LNCaP clone FGC (cell line): ENCODE measurements at regions not wholly inside any gene's neighbourhood (a gene's known extent, or its start where the extent isn't known, plus 50 kb on each side); places are given as distances from the start of the nearest gene placed in this dataset.

Experiments
- DNase-seq: peaks from one replicate; pipeline ENCODE4 v3.0.0-alpha.2; 2011; ENCODE audit warnings: low read depth
- H3K4me3 ChIP-seq: 2 replicates; pipeline ENCODE4 v1.5.1; 2011; ENCODE audit warnings: mild to moderate bottlenecking, low read depth, low read length, control low read depth
- TF ChIP-seq, protein P1 (sequence below): IDR thresholded peaks from 2 replicates; pipeline ENCODE4 v1.5.1; 2012; ENCODE audit warnings: mild to moderate bottlenecking; ENCODE audit not compliant: control insufficient read depth, insufficient read depth; ENCODE audit errors: extremely low read depth

- DNase-seq: no peak
- TF ChIP-seq, protein P1, sequence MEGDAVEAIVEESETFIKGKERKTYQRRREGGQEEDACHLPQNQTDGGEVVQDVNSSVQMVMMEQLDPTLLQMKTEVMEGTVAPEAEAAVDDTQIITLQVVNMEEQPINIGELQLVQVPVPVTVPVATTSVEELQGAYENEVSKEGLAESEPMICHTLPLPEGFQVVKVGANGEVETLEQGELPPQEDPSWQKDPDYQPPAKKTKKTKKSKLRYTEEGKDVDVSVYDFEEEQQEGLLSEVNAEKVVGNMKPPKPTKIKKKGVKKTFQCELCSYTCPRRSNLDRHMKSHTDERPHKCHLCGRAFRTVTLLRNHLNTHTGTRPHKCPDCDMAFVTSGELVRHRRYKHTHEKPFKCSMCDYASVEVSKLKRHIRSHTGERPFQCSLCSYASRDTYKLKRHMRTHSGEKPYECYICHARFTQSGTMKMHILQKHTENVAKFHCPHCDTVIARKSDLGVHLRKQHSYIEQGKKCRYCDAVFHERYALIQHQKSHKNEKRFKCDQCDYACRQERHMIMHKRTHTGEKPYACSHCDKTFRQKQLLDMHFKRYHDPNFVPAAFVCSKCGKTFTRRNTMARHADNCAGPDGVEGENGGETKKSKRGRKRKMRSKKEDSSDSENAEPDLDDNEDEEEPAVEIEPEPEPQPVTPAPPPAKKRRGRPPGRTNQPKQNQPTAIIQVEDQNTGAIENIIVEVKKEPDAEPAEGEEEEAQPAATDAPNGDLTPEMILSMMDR: no peak
- H3K4me3 ChIP-seq: no peak overlapping the region
Measured at GRCh38 chr13:67614579-67614978, 384.4 kb upstream of the PCDH9 start.

DNA sequence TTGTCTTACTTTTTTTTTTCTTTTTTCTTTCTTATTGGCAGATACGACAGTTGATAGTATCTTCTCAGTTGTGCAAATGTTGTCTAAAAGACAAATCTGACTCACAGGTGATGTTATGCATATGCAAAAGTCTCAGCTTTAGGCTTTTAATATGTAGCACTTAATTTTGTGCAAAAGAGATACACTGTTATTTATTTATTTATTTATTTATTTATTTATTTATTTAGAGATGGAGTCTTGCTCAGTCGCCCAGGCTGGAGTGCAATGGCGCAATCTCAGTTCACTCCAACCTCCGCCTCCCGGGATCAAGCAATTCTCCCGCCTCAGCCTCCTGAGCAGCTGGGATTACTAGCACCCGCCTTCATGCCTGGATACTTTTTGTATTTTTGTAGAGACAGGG, 383.9 kb upstream of the PCDH9 start:
- TF ChIP-seq, protein P1: no peak
- H3K4me3 ChIP-seq: no peak overlapping the region

DNA sequence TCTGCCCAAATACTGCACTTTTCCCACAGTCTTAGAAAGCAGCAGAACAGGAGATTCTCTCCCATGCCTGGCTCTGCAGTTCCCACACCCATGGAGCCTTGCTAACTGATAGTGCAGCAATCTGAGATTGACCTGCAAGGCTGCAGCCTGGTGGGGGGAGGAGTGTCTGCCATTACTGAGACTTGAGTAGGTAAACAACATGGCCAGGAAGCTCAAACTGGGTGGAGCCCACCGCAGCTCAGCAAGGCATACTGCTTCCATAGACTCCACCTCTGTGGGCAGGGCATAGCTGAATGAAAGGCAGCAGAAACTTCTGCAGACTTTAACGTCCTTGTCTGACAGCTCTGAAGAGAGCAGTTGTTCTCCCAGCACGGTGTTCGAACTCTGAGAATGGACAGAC, 358.5 kb upstream of the PCDH9 start:
- TF ChIP-seq, protein P1: no peak
- no peak for DNase-seq
- H3K4me3 ChIP-seq: no peak overlapping the region

More for the DNA sequence above, 383.9 kb upstream of the PCDH9 start:
- DNase-seq: no peak

- TF ChIP-seq, protein P1: no peak
- no peak for DNase-seq
- H3K4me3 ChIP-seq: no peak overlapping the region
Measured at GRCh38 chr13:67577361-67577760, 347.2 kb upstream of the PCDH9 start.

- H3K4me3 ChIP-seq: no peak overlapping the region
- TF ChIP-seq, protein P1: no peak
- no peak for DNase-seq
Measured at GRCh38 chr13:67574320-67575233, 344.4 kb upstream of the PCDH9 start.

GRCh38 chr13:67568205-67568604, 338.1 kb upstream of the PCDH9 start:
- H3K4me3 ChIP-seq: no peak overlapping the region
- no peak for DNase-seq
- TF ChIP-seq, protein P1: no peak
